Fibroblast of lung (primary cell): ENCODE measurements at regions not wholly inside any gene's neighbourhood (a gene's known extent, or its start where the extent isn't known, plus 50 kb on each side); places are given as distances from the start of the nearest gene placed in this dataset.

Experiments used
- DNase-seq, 2 donors: peaks; one replicate each; pipeline versions ENCODE4 v3.0.0 to v3.0.0-alpha.2; 2010; ENCODE audit warnings: low read depth in 2 of 2
- H2AFZ ChIP-seq: 2 replicates; pipeline ENCODE4 v1.5.1; 2012; ENCODE audit warnings: low read length, control low read depth, inconsistent platforms
- H3K27ac ChIP-seq: 2 replicates; pipeline ENCODE4 v1.5.1; 2011; ENCODE audit warnings: low read length, control low read depth; ENCODE audit not compliant: insufficient read depth
- H3K27me3 ChIP-seq: 2 replicates; pipeline ENCODE4 v1.5.1; 2011; ENCODE audit warnings: mild to moderate bottlenecking, low read length; ENCODE audit not compliant: control insufficient read depth, insufficient read depth
- H3K36me3 ChIP-seq: 2 replicates; pipeline ENCODE4 v1.5.1; 2011; ENCODE audit warnings: low read length; ENCODE audit not compliant: control insufficient read depth, insufficient read depth
- H3K4me1 ChIP-seq: 2 replicates; pipeline ENCODE4 v1.5.1; 2011; ENCODE audit warnings: low read length; ENCODE audit not compliant: control insufficient read depth, insufficient read depth; ENCODE audit errors: extremely low read depth
- H3K4me2 ChIP-seq: 2 replicates; pipeline ENCODE4 v1.5.1; 2011; ENCODE audit warnings: low read length, control low read depth; ENCODE audit not compliant: insufficient read depth; ENCODE audit errors: extremely low read depth
- H3K4me3 ChIP-seq, 4 experiments: fragments of 200-600 bp in 1 of 4; sonication (generic) in 1 of 4; replicated peaks in 1 of 4; 2 replicates each; pipeline ENCODE4 v1.5.1; 2011 to 2016; ENCODE audit warnings: low read length in 4 of 4, low read depth in 3 of 4, mild to moderate bottlenecking in 3 of 4, control low read depth in 2 of 4, inconsistent platforms in 1 of 4, mixed read lengths in 1 of 4; ENCODE audit not compliant: insufficient read depth in 1 of 4; ENCODE audit errors: control extremely low read depth in 1 of 4
- H3K79me2 ChIP-seq: 2 replicates; pipeline ENCODE4 v1.5.1; 2012; ENCODE audit warnings: mild to moderate bottlenecking, low read length, inconsistent platforms; ENCODE audit not compliant: control insufficient read depth, insufficient read depth
- H3K9ac ChIP-seq: 2 replicates; pipeline ENCODE4 v1.5.1; 2011; ENCODE audit warnings: mild to moderate bottlenecking, low read length, control low read depth; ENCODE audit not compliant: insufficient read depth
- H3K9me3 ChIP-seq: 2 replicates; pipeline ENCODE4 v1.5.1; 2012; ENCODE audit warnings: low read depth, low read length; ENCODE audit not compliant: control insufficient read depth, insufficient read depth
- H4K20me1 ChIP-seq: 2 replicates; pipeline ENCODE4 v1.5.1; 2011; ENCODE audit warnings: low read length; ENCODE audit not compliant: control insufficient read depth, insufficient read depth; ENCODE audit errors: extremely low read depth
- EZH2 ChIP-seq: IDR thresholded peaks from 2 replicates; pipeline ENCODE4 v1.5.1; 2012; ENCODE audit warnings: low read length, control low read depth, mild to moderate bottlenecking; ENCODE audit errors: missing control alignments
- TF ChIP-seq, protein P1 (sequence below), 2 donors: IDR thresholded peaks in 1 of 2; conservative IDR thresholded peaks in 1 of 2; 1 replicate in 1 of 2; 2 replicates in 1 of 2; pipeline ENCODE4 v1.5.1; 2011 to 2012; ENCODE audit warnings: low read length in 2 of 2, control low read depth in 1 of 2, inconsistent platforms in 1 of 2, low read depth in 1 of 2, mild to moderate bottlenecking in 1 of 2

DNA sequence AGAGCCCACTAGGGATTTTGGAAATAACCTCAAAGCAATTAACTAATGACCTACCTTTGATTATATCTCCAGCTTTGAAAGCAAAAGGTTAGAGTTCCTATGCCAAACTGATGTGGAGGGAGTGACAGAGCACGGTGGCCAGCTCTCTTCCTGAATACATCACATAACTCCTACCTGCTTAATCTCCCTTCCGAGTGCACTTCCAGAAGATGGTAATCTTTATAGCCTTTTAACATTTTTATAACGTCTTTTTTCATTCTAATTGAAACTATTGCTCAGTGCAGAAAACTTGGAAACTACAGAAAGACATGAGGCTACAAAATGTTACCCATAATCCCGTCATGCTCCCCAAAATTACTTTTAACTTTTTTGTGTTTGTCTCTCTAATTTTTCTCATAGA is 110.5 kb upstream of the COX10 start:
- no peak overlapping the region for H3K27ac ChIP-seq
- H3K36me3 ChIP-seq = no peaks in the 10 kb centered on the region
- H3K79me2 ChIP-seq = no peaks in the 10 kb centered on the region
- H3K4me3 ChIP-seq = no peak overlapping the region
- H3K4me1 ChIP-seq = no peaks in the 10 kb centered on the region
- TF ChIP-seq, protein P1, sequence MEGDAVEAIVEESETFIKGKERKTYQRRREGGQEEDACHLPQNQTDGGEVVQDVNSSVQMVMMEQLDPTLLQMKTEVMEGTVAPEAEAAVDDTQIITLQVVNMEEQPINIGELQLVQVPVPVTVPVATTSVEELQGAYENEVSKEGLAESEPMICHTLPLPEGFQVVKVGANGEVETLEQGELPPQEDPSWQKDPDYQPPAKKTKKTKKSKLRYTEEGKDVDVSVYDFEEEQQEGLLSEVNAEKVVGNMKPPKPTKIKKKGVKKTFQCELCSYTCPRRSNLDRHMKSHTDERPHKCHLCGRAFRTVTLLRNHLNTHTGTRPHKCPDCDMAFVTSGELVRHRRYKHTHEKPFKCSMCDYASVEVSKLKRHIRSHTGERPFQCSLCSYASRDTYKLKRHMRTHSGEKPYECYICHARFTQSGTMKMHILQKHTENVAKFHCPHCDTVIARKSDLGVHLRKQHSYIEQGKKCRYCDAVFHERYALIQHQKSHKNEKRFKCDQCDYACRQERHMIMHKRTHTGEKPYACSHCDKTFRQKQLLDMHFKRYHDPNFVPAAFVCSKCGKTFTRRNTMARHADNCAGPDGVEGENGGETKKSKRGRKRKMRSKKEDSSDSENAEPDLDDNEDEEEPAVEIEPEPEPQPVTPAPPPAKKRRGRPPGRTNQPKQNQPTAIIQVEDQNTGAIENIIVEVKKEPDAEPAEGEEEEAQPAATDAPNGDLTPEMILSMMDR (conservative IDR thresholded peaks at IDR 0.05 in 1 of 2, IDR thresholded peaks at IDR 0.05 in 1 of 2; ENCODE audit: low read depth in 1 of 2, low read length in 2 of 2) = no peak
- no peak for TF ChIP-seq EZH2
- H4K20me1 ChIP-seq = no peaks in the 10 kb centered on the region
- no peak overlapping the region for H3K4me2 ChIP-seq
- DNase-seq = no peak
- no peaks in the 10 kb centered on the region for H3K27me3 ChIP-seq
- no peak overlapping the region for H2AFZ ChIP-seq
- no peaks in the 10 kb centered on the region for H3K9me3 ChIP-seq
- H3K9ac ChIP-seq = no peak overlapping the region

DNA sequence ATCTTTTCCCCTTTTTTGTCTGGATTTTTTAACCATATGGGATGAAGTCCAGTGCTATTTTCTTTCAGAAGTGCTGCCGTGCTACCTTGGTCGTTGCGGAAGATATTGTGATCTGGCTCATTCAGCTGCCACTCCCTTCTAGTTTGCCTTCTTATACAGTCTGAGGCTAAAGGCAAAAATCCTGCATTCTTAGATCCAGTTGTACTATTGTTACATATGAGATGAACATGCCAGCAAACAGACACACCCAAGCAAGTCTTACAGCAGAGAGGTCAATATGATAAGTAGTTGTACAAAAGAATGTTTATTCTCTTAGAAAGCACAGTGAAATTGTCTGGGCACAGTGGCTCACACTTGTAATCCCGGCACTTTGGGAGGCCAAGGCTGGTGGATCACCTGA is 108.0 kb upstream of the COX10 start:
- Histone ChIP-seq H4K20me1 (no peaks in the 10 kb centered on the region), H3K4me2 (no peak overlapping the region), H3K9ac (no peak overlapping the region), H3K27me3 (no peaks in the 10 kb centered on the region), H3K79me2 (no peaks in the 10 kb centered on the region), H3K27ac (no peak overlapping the region), H3K9me3 (no peaks in the 10 kb centered on the region), H3K36me3 (no peaks in the 10 kb centered on the region), H2AFZ (no peak overlapping the region), H3K4me3 (no peak overlapping the region), H3K4me1 (no peaks in the 10 kb centered on the region)
- TF ChIP-seq EZH2 = no peak
- TF ChIP-seq, protein P1 (conservative IDR thresholded peaks at IDR 0.05 in 1 of 2, IDR thresholded peaks at IDR 0.05 in 1 of 2; ENCODE audit: low read depth in 1 of 2, low read length in 2 of 2) = no peak
- DNase-seq = no peak

DNA sequence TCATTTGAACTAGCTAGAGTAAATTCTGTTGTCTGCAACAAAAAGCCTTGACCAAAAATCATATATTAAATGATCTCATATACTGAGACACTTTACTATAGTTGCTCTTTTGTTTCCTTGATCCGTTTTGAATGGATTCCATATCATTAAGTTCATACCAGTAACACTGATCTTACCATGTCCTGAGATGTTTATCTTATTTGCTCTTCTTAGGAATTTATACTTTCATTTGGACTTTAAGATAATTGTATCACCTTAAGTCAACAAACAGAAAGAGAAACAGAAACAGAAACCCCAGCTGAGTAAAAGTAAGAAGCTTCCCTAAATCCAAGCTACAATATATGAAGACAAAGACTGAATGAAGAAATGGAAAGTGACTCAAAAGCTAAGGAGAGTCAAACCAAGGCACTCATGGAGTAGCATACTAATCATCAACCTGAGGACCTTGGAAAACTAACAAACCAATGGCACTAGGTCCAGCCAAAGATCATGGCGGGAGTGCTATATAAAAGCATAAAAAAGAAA is 106.5 kb upstream of the COX10 start:
- no peak overlapping the region for H3K9ac ChIP-seq
- no peak overlapping the region for H3K27ac ChIP-seq
- DNase-seq = no peak
- no peaks in the 10 kb centered on the region for H3K4me1 ChIP-seq
- H3K4me3 ChIP-seq = no peak overlapping the region
- no peak overlapping the region for H3K4me2 ChIP-seq
- no peaks in the 10 kb centered on the region for H3K27me3 ChIP-seq
- H2AFZ ChIP-seq = no peak overlapping the region
- H3K36me3 ChIP-seq = no peaks in the 10 kb centered on the region
- H4K20me1 ChIP-seq = no peaks in the 10 kb centered on the region
- no peaks in the 10 kb centered on the region for H3K79me2 ChIP-seq
- H3K9me3 ChIP-seq = no peaks in the 10 kb centered on the region
- TF ChIP-seq EZH2 = no peak
- TF ChIP-seq, protein P1 (conservative IDR thresholded peaks at IDR 0.05 in 1 of 2, IDR thresholded peaks at IDR 0.05 in 1 of 2; ENCODE audit: low read depth in 1 of 2, low read length in 2 of 2) = no peak
